HG02610 (cell line): ENCODE measurements at regions not wholly inside any gene's neighbourhood (a gene's known extent, or its start where the extent isn't known, plus 50 kb on each side); places are given as distances from the start of the nearest gene placed in this dataset.
"Not testable (repeated sequence)": the region's sequence is repeated elsewhere in the genome, so short reads cannot be mapped to it uniquely, and the experiment has no call there.

Experiments used
- ATAC-seq: cut with Tn5 transposase; IDR thresholded peaks from one replicate; pipeline ENCODE4 v1.9.1; 2021; ENCODE audit warnings: mild to moderate bottlenecking, moderate library complexity; ENCODE audit not compliant: unreplicated experiment

- no peak for ATAC-seq
These were observed 199.1 kb upstream of the KRR1 start for GRCh38 chr12:75710361-75711069.

DNA sequence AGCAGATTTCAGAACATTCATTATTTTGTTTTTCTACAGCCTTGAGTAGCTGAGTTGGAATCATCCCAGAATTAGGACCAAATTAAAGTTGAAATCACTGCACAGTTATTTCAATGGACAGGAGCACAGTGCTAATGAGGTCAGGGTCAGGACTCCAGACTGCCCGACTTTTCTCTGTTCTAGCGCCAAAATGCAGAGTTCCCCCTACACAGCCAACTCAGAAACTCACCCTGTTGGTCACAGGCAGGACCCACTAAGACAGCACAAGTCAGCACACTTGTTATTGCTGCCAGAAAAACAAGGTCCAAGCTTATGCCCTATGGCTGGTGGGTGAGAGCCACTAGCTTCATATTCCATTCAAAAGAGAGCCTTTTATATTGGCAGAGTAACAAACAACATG, 198.1 kb upstream of the KRR1 start:
- ATAC-seq: no peak

DNA sequence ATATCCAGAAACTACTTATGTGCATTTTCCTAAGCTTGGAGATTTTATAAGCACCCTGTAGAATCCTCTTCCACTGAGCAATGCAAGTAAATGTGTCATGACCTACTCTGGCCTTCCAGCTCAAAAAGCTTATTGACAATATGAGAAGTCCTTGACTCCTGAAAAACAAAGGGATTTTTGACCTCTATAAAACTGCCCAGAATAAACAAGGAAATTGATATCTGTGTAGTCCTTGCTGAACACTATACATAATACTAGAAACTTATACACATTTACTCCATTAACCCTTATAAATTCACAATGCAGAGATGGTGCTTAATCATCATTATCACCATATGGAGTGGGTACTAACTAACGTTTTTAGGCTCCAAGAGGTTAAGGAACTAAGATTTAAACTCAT, 197.4 kb upstream of the KRR1 start:
- ATAC-seq: no peak

- no peak for ATAC-seq
These were observed 196.6 kb upstream of the KRR1 start for GRCh38 chr12:75707983-75708382.

DNA sequence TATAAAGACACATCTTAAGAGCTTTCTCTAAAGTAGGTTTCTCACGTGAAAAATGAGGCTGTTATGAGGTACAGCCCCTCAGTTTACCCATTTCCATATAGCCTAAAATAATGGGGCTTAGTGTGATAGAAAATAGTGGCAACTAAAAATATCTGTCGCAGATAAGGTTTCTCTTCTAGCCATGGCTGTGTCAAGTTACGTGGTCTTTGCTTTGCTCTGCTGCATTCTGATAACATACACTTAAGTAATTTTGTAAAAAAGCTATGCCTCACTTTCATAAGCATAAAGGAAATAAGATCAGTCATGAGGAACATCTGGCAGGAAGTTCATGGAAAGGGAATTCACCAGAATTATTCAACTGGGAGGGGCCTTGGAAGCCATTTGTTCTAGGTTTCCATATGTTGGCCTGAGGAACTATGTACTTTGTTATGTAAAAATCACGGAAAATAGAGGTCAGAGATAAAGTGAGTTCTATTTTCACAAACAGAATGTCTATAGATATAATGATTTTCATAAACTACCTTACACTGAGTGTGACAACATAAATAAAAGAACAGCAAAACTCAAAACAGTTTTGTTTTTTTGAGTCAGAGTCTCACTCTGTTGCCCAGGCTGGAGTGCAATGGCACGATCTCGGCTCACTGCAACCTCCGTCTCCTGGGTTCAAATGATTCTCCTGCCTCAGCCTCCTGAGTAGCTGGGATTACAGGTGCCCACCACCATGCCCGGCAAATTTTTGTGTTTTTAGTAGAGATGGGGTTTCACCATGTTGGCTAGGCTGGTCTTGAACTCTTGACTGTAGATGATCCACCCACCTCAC, 195.6 kb upstream of the KRR1 start:
- ATAC-seq: no peak

GRCh38 chr12:75705749-75706711, 194.6 kb upstream of the KRR1 start:
- no peak for ATAC-seq

- no peak for ATAC-seq
These were observed 193.3 kb upstream of the KRR1 start for GRCh38 chr12:75704664-75705063.

DNA sequence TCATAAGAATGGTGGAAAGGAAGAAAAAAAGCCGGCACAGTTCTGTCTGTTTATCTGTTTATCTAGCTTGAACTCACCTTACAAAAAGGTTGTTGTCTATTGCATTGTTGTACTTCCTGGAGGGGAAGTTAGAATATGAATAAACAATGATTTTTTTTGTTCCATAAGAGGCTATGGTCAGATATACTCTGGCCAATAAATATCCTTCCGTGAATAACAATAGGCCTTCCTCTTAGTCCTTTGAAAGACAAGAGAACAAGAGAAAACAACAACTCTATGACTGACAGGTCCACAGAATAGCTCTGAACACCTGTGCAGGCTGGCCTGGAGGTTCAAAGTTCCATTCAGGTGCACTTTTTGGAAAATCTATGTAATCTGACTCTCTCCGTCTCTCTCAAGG, 192.8 kb upstream of the KRR1 start:
- no peak for ATAC-seq

- ATAC-seq: no peak
These were observed 191.7 kb upstream of the KRR1 start for GRCh38 chr12:75703131-75703530.

- no peak for ATAC-seq
These were observed 191.2 kb upstream of the KRR1 start for GRCh38 chr12:75702477-75703093.

DNA sequence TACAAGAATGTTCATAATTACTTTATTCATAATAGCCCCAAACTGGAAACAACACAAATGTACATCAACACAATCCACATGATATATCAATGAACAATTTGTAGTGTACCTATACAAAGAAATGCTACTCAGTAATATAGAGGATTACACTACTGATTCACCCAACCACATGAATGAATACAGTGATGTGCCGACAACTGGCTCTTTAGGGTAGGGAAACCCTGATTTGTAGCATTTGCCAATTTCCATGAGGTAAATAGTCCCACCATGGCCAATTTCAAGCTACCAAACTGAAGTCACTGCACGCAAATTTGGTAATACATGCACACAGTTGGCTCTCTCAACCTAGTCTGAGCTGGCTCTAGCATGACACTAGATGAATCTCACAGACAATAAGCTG, 190.4 kb upstream of the KRR1 start:
- no peak for ATAC-seq

- ATAC-seq: no peak
These were observed 188.5 kb upstream of the KRR1 start for GRCh38 chr12:75699728-75700496.

DNA sequence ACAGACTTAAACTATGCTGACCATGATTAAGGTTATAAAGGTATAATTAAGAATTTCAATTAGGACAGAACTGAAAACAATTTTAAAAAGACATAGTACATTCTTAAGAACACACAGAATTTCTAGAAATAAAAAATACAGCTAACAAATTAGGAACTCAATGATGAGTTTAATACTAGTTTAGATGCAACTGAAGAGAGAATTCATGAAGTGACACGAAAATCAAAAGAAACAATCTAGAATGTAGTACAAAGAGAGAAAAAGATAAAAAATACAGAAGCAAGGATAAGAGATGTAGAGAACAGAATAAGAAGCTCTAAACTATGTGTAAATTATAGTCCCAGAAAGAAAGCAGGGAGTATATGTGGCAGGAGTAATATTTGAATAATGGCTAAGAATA, 187.8 kb upstream of the KRR1 start:
- no peak for ATAC-seq

DNA sequence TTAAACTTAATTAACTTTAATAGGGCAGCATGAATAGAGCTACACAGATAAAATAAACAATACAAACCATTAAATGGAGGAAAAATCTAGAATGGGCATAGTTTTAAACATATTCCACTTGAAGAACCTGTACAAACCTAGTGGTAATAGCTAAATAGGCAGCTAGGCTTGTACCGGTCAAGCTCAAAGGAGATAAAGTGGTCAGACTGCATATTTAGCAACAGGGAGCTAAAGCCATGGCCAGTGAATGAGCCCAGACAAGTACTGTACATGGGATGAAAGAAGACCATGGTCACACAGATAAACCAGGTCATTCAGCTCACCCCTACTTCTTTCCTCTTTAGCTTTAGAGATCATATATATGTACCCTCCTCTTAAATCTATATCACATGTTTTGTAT, 186.6 kb upstream of the KRR1 start:
- ATAC-seq: no peak

- no peak for ATAC-seq
These were observed 184.5 kb upstream of the KRR1 start for GRCh38 chr12:75695926-75696325.

GRCh38 chr12:75694534-75695268, 183.3 kb upstream of the KRR1 start:
- no peak for ATAC-seq

DNA sequence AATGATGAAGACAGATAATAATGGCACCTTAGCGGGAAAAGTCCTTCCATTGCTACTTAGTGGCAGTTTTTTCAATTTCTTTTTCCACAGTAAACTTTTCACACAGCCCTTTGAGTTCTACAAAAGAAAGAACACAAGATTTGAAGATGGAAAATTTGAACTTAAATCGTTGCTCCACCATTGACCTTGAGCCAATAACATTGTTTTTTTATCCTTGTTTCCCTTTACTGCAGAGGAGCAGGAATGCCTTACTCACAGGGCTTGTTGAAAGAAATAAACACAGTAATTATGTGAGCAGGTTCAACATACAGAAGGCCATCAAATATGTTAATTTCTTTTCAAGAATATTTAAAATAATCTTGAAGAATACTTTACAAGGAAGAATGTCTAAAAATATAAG, 181.5 kb upstream of the KRR1 start:
- ATAC-seq: no peak

GRCh38 chr12:75690296-75690955, 179.0 kb upstream of the KRR1 start:
- no peak for ATAC-seq

- ATAC-seq: not testable (repeated sequence)
These were observed 174.8 kb upstream of the KRR1 start for GRCh38 chr12:75686233-75686632.
